Activated CD4-positive, alpha-beta T cell treated with anti-CD3 and anti-CD28 coated beads for 36 hours (primary cell): ENCODE measurements at regions not wholly inside any gene's neighbourhood (a gene's known extent, or its start where the extent isn't known, plus 50 kb on each side); places are given as distances from the start of the nearest gene placed in this dataset.

Source experiments
- ATAC-seq: fragments of 200-7000 bp; cut with Tn5 transposase; one replicate; pipeline ENCODE4 v1.10.0; 2021; ENCODE audit warnings: mild to moderate bottlenecking, moderate library complexity
- CTCF ChIA-PET: fragments of 350-600 bp; sonication (Branson Sonifier 250); formaldehyde crosslinking; loops from one replicate; lab custom pipeline; 2021; ENCODE audit warnings: antibody characterized with exemption; lab: Charles Lee
- POLR2A ChIA-PET: fragments of 350-600 bp; sonication (Branson Sonifier 250); formaldehyde crosslinking; loops from one replicate; lab custom pipeline; 2021; ENCODE audit warnings: antibody characterized with exemption, inconsistent platforms; lab: Charles Lee
- DNase-seq: peaks from one replicate; pipeline ENCODE4 v3.0.0-alpha.2; 2020
- H3K27ac Mint-ChIP-seq: one replicate; pipeline ENCODE4 v1.8.0; 2021; ENCODE audit warnings: mixed read lengths
- H3K27me3 Mint-ChIP-seq: one replicate; pipeline ENCODE4 v1.8.0; 2021; ENCODE audit warnings: mixed read lengths
- H3K36me3 Mint-ChIP-seq: one replicate; pipeline ENCODE4 v1.8.0; 2021; ENCODE audit warnings: low read depth, mixed read lengths
- H3K4me1 Mint-ChIP-seq: one replicate; pipeline ENCODE4 v1.8.0; 2021; ENCODE audit warnings: mixed read lengths
- H3K4me3 Mint-ChIP-seq: one replicate; pipeline ENCODE4 v1.8.0; 2021; ENCODE audit warnings: mild to moderate bottlenecking, moderate library complexity, mixed read lengths
- H3K9me3 Mint-ChIP-seq: one replicate; pipeline ENCODE4 v1.8.0; 2021; ENCODE audit warnings: low read depth, mixed read lengths
- intact Hi-C, 2 experiments: fragments of 100-400 bp; cut with DNase I in 1 of 2; cut with micrococcal nuclease in 1 of 2; formaldehyde crosslinking; loops; one replicate each; pipeline versions ENCODE4 v1.14.2 to v1.15.1; 2022 to 2024; cut with DNase I, micrococcal nuclease

GRCh38 chr10:4503076-4503475 lies 322.9 kb upstream of the AKR1E2 start:
- ATAC-seq: no peak
- no peak overlapping the region for H3K4me3 Mint-ChIP-seq
- no peaks in the 10 kb centered on the region for H3K9me3 Mint-ChIP-seq
- intact Hi-C loops: no loop called here
- ChIA-PET CTCF (interaction anchor here (0.6 kb wide), 1 partner anchor 262 kb away, joined by 3 read pairs; no protein-coding TSS in a partner anchor), POLR2A (no interaction called here)
- H3K27me3 Mint-ChIP-seq: no peaks in the 10 kb centered on the region
- H3K4me1 Mint-ChIP-seq: no peaks in the 10 kb centered on the region
- no peak overlapping the region for H3K27ac Mint-ChIP-seq
- H3K36me3 Mint-ChIP-seq: no peaks in the 10 kb centered on the region
- no peak for DNase-seq

- Mint-ChIP-seq H3K9me3 (no peaks in the 10 kb centered on the region), H3K27me3 (no peaks in the 10 kb centered on the region), H3K4me1 (no peaks in the 10 kb centered on the region), H3K27ac (no peak overlapping the region), H3K4me3 (no peak overlapping the region), H3K36me3 (no peaks in the 10 kb centered on the region)
- DNase-seq: no peak
- intact Hi-C loops: no loop called here
- ChIA-PET POLR2A (no interaction called here), CTCF (no interaction called here)
- no peak for ATAC-seq
Observed at GRCh38 chr10:4501306-4501705, 324.7 kb upstream of the AKR1E2 start.

GRCh38 chr10:4498711-4499251 lies 327.2 kb upstream of the AKR1E2 start:
- Mint-ChIP-seq H3K4me3 (no peak overlapping the region), H3K27ac (no peak overlapping the region), H3K27me3 (no peaks in the 10 kb centered on the region), H3K9me3 (no peaks in the 10 kb centered on the region), H3K4me1 (no peaks in the 10 kb centered on the region), H3K36me3 (no peaks in the 10 kb centered on the region)
- DNase-seq (no peak), ATAC-seq (no peak)
- ChIA-PET CTCF (interaction anchor here (0.6 to 1.0 kb wide), 3 partner anchors 9 to 191 kb away, joined by 3 to 4 read pairs (median 3); no protein-coding TSS in a partner anchor), POLR2A (no interaction called here)
- intact Hi-C loops: no loop called here

- ChIA-PET CTCF (no interaction called here), POLR2A (no interaction called here)
- Mint-ChIP-seq H3K9me3 (no peaks in the 10 kb centered on the region), H3K27me3 (peaks cover 3% of the 10 kb centered on the region), H3K36me3 (no peaks in the 10 kb centered on the region), H3K27ac (no peak overlapping the region), H3K4me3 (no peak overlapping the region), H3K4me1 (no peaks in the 10 kb centered on the region)
- ATAC-seq (no peak), DNase-seq (no peak)
- intact Hi-C loops: no loop called here
Observed at GRCh38 chr10:4494551-4494950, 331.5 kb upstream of the AKR1E2 start.

- H3K4me1 Mint-ChIP-seq: no peaks in the 10 kb centered on the region
- ChIA-PET POLR2A (no interaction called here), CTCF (no interaction called here)
- H3K9me3 Mint-ChIP-seq: no peaks in the 10 kb centered on the region
- no peaks in the 10 kb centered on the region for H3K36me3 Mint-ChIP-seq
- ATAC-seq: no peak
- peaks cover 9% of the 10 kb centered on the region for H3K27me3 Mint-ChIP-seq
- no peak for DNase-seq
- H3K27ac Mint-ChIP-seq: no peak overlapping the region
- H3K4me3 Mint-ChIP-seq: no peak overlapping the region
- intact Hi-C loops: no loop called here
Observed at GRCh38 chr10:4492202-4492601, 333.8 kb upstream of the AKR1E2 start.

GRCh38 chr10:4488904-4489303 lies 337.1 kb upstream of the AKR1E2 start:
- DNase-seq (no peak), ATAC-seq (no peak)
- H3K4me1 Mint-ChIP-seq: no peaks in the 10 kb centered on the region
- ChIA-PET POLR2A (no interaction called here), CTCF (no interaction called here)
- H3K27me3 Mint-ChIP-seq: peaks cover 9% of the 10 kb centered on the region
- H3K4me3 Mint-ChIP-seq: no peak overlapping the region
- H3K36me3 Mint-ChIP-seq: no peaks in the 10 kb centered on the region
- no peak overlapping the region for H3K27ac Mint-ChIP-seq
- intact Hi-C loops: no loop called here
- no peaks in the 10 kb centered on the region for H3K9me3 Mint-ChIP-seq

GRCh38 chr10:4485636-4486035 lies 340.4 kb upstream of the AKR1E2 start:
- DNase-seq (no peak), ATAC-seq (no peak)
- no peak overlapping the region for H3K27ac Mint-ChIP-seq
- no peaks in the 10 kb centered on the region for H3K36me3 Mint-ChIP-seq
- peaks cover 2% of the 10 kb centered on the region for H3K4me1 Mint-ChIP-seq
- no peak overlapping the region for H3K4me3 Mint-ChIP-seq
- CTCF ChIA-PET: no interaction called here
- peaks cover 6% of the 10 kb centered on the region for H3K27me3 Mint-ChIP-seq
- POLR2A ChIA-PET: interaction anchor here (0.6 kb wide), 1 partner anchor 919 kb away, joined by 3 read pairs; the partner anchor contains the start of gene TUBAL3
- no peaks in the 10 kb centered on the region for H3K9me3 Mint-ChIP-seq
- intact Hi-C loops: no loop called here

GRCh38 chr10:4483811-4484210 lies 342.2 kb upstream of the AKR1E2 start:
- peaks cover 2% of the 10 kb centered on the region for H3K4me1 Mint-ChIP-seq
- no peak for DNase-seq
- H3K27ac Mint-ChIP-seq: no peak overlapping the region
- H3K36me3 Mint-ChIP-seq: no peaks in the 10 kb centered on the region
- H3K4me3 Mint-ChIP-seq: no peak overlapping the region
- POLR2A ChIA-PET: no interaction called here
- intact Hi-C loops: no loop called here
- peaks cover 4% of the 10 kb centered on the region for H3K9me3 Mint-ChIP-seq
- ATAC-seq: no peak
- CTCF ChIA-PET: no interaction called here
- H3K27me3 Mint-ChIP-seq: peaks cover 2% of the 10 kb centered on the region

GRCh38 chr10:4482659-4483058 lies 343.3 kb upstream of the AKR1E2 start:
- H3K4me3 Mint-ChIP-seq: no peak overlapping the region
- H3K27me3 Mint-ChIP-seq: peaks cover 3% of the 10 kb centered on the region
- ATAC-seq (no peak), DNase-seq (no peak)
- intact Hi-C loops: no loop called here
- CTCF ChIA-PET: interaction anchor here (0.9 kb wide), 1 partner anchor 34 kb away, joined by 3 read pairs; no protein-coding TSS in a partner anchor
- H3K27ac Mint-ChIP-seq: no peak overlapping the region
- POLR2A ChIA-PET: no interaction called here
- H3K4me1 Mint-ChIP-seq: peaks cover 2% of the 10 kb centered on the region
- H3K36me3 Mint-ChIP-seq: no peaks in the 10 kb centered on the region
- peaks cover 4% of the 10 kb centered on the region for H3K9me3 Mint-ChIP-seq

GRCh38 chr10:4481192-4481591 lies 344.8 kb upstream of the AKR1E2 start:
- DNase-seq (no peak), ATAC-seq (no peak)
- Mint-ChIP-seq H3K36me3 (no peaks in the 10 kb centered on the region), H3K4me1 (peaks cover 2% of the 10 kb centered on the region), H3K9me3 (peaks cover 4% of the 10 kb centered on the region), H3K27me3 (peaks cover 2% of the 10 kb centered on the region), H3K4me3 (no peak overlapping the region), H3K27ac (no peak overlapping the region)
- CTCF ChIA-PET: no interaction called here
- POLR2A ChIA-PET: interaction anchor here (0.5 kb wide), 1 partner anchor 218 kb away, joined by 3 read pairs; no protein-coding TSS in a partner anchor
- intact Hi-C loops: no loop called here

GRCh38 chr10:4479342-4479741 lies 346.7 kb upstream of the AKR1E2 start:
- no peak overlapping the region for H3K27ac Mint-ChIP-seq
- H3K9me3 Mint-ChIP-seq: peaks cover 4% of the 10 kb centered on the region
- ChIA-PET CTCF (interaction anchor here (0.8 kb wide), 1 partner anchor 1146 kb away, joined by 3 read pairs; no protein-coding TSS in a partner anchor), POLR2A (no interaction called here)
- no peak for ATAC-seq
- H3K27me3 Mint-ChIP-seq: peaks cover 2% of the 10 kb centered on the region
- no peak overlapping the region for H3K4me3 Mint-ChIP-seq
- H3K4me1 Mint-ChIP-seq: peaks cover 10% of the 10 kb centered on the region
- no peak for DNase-seq
- H3K36me3 Mint-ChIP-seq: no peaks in the 10 kb centered on the region
- intact Hi-C loops: no loop called here

- ChIA-PET CTCF (no interaction called here), POLR2A (no interaction called here)
- Mint-ChIP-seq H3K4me1 (peaks cover 12% of the 10 kb centered on the region), H3K4me3 (no peak overlapping the region), H3K27me3 (peaks cover 7% of the 10 kb centered on the region), H3K36me3 (no peaks in the 10 kb centered on the region), H3K9me3 (peaks cover 4% of the 10 kb centered on the region), H3K27ac (no peak overlapping the region)
- ATAC-seq (no peak), DNase-seq (no peak)
- intact Hi-C loops: no loop called here
Observed at GRCh38 chr10:4477664-4478063, 348.3 kb upstream of the AKR1E2 start.
